GM12874 (cell line): ENCODE measurements at regions not wholly inside any gene's neighbourhood (a gene's known extent, or its start where the extent isn't known, plus 50 kb on each side); places are given as distances from the start of the nearest gene placed in this dataset.

ENCODE experiments used
- TF ChIP-seq, protein P1 (sequence below): IDR thresholded peaks from 2 replicates; pipeline ENCODE4 v1.5.1; 2011; ENCODE audit warnings: low read depth, mild to moderate bottlenecking, control low read depth, low read length, moderate library complexity; ENCODE audit not compliant: insufficient read depth

DNA sequence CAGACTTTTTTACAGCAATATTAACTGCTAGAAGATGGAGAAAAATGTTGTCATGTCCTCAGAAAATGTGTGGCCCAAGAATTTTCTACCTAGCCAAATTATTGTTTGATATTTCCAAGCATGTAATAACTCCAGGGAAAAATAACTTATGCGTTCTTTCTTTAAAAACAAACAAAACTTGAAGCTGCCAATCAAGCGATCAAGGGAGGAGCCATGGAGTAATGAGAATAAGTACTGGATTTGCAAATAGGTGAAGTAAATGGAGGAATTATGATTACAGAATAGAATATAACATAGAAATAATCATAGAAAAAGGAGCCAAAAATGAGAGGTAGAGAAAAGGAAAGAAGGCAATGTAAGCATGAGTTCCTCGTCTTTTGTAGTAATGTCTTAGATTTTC is 225.3 kb downstream of the DLEU7 start:
- TF ChIP-seq, protein P1, sequence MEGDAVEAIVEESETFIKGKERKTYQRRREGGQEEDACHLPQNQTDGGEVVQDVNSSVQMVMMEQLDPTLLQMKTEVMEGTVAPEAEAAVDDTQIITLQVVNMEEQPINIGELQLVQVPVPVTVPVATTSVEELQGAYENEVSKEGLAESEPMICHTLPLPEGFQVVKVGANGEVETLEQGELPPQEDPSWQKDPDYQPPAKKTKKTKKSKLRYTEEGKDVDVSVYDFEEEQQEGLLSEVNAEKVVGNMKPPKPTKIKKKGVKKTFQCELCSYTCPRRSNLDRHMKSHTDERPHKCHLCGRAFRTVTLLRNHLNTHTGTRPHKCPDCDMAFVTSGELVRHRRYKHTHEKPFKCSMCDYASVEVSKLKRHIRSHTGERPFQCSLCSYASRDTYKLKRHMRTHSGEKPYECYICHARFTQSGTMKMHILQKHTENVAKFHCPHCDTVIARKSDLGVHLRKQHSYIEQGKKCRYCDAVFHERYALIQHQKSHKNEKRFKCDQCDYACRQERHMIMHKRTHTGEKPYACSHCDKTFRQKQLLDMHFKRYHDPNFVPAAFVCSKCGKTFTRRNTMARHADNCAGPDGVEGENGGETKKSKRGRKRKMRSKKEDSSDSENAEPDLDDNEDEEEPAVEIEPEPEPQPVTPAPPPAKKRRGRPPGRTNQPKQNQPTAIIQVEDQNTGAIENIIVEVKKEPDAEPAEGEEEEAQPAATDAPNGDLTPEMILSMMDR, result no peak

- TF ChIP-seq, protein P1, result no peak
These were observed 217.4 kb downstream of the DLEU7 start for GRCh38 chr13:50626101-50626547.

- TF ChIP-seq, protein P1, result no peak
These were observed 216.4 kb downstream of the DLEU7 start for GRCh38 chr13:50627111-50627510.

GRCh38 chr13:50629497-50629896 is 214.0 kb downstream of the DLEU7 start:
- TF ChIP-seq, protein P1, result no peak

DNA sequence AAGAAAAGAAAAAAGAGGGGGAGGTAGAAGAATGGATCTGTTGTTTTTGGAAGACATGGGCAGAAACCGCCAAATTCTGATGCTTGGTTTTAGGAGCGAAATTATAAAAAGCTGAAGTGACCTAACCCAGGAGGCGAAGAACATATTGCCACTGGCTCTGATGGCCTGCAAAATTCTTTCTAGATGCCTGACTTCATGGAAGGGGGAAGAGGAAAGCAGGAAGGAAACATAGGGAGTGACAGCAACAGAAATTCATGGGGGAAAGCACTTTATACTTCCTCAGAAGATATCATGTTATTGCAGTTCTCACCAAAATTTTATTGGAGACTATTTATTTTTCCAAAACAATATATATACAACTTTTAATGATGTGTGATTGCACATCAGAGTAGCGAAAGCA is 213.5 kb downstream of the DLEU7 start:
- TF ChIP-seq, protein P1, result no peak

DNA sequence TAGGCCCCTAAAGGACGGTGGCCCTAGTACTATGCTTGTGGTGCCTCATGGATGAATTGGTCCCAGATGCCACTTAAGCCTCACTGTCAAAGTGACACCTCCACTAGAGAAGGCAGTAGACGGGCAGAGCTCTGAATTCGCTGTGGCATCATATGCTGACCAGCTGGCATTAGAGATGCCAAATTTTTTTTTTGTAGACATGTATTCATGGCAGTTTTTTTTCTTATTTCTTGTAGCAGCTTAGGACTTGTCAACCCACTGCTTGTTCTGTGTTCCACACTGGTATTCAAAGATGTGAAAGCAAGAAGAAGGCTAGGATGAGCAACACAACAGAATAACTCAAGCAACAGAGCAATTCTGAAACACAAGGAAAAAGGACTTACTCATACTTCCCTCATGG is 212.5 kb downstream of the DLEU7 start:
- TF ChIP-seq, protein P1, result no peak

DNA sequence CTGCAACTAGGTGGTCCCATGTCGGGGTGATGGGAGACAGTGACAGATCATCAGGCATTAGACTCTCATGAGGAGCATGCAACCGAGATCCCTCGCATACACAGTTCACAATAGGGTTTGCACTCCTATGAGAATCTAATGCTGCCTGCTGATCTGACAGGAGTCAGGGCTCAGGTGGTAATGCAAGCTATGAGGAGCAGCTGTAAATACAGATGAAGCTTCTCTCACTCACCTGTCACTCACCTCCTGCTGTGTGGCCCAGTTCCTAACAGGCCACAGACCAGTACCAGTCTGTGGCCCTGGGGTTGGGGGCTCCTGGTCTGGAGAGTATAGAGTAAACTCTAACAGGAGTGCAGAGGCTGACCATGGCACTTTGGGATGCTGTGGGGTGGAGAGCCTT is 209.2 kb downstream of the DLEU7 start:
- TF ChIP-seq, protein P1, result no peak

DNA sequence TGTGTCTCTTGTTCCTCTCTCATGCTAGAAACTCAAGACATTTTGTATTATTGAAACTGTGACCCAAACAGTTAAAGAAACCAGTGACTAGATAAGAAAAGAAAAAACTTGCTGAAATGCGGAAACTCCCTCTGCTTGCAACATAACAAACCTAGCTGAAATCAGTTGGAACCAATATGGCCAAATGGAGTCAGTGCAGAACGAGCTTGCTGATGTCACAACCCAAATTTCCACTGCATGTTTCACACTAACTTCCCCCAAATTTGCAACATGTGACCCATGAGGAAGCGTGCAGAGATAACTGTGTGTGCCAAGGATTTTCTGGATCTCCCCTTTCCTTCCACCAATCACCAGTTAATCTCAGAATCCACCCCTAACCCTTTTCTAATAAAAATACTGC is 208.0 kb downstream of the DLEU7 start:
- TF ChIP-seq, protein P1, result no peak
